Mesodermal cell (in vitro differentiated cells): ENCODE measurements at regions not wholly inside any gene's neighbourhood (a gene's known extent, or its start where the extent isn't known, plus 50 kb on each side); places are given as distances from the start of the nearest gene placed in this dataset.
"Not testable (repeated sequence)": the region's sequence is repeated elsewhere in the genome, so short reads cannot be mapped to it uniquely, and the experiment has no call there.

Source experiments
- H3K27ac ChIP-seq: 2 replicates; pipeline ENCODE4 v1.7.0; 2013; ENCODE audit warnings: mild to moderate bottlenecking, low read depth, low read length, moderate library complexity; ENCODE audit not compliant: severe bottlenecking
- H3K36me3 ChIP-seq: 2 replicates; pipeline ENCODE4 v1.7.1; 2013; ENCODE audit warnings: mild to moderate bottlenecking, low read length, moderate library complexity; ENCODE audit not compliant: control insufficient read depth, insufficient read depth
- H3K4me1 ChIP-seq: one replicate; pipeline ENCODE4 v1.7.1; 2013; ENCODE audit warnings: mild to moderate bottlenecking, low read length; ENCODE audit not compliant: insufficient read depth, control insufficient read depth, poor library complexity, severe bottlenecking
- H3K4me3 ChIP-seq: 2 replicates; pipeline ENCODE4 v1.7.0; 2013; ENCODE audit warnings: low read length, control low read depth, mild to moderate bottlenecking; ENCODE audit not compliant: insufficient read depth, poor library complexity, severe bottlenecking; ENCODE audit errors: extremely low read depth
- H3K9me3 ChIP-seq: 2 replicates; pipeline ENCODE4 v1.7.1; 2013; ENCODE audit warnings: mild to moderate bottlenecking, low read length, moderate library complexity; ENCODE audit not compliant: control insufficient read depth
- WGBS, 2 experiments: methylation state at CpG; one replicate each; pipeline ENCODE4 v1.1.5; 2013; ENCODE audit warnings: missing lambda C conversion rate in 2 of 2; ENCODE audit not compliant: insufficient coverage in 2 of 2; 5-methylcytosine and 5-hydroxymethylcytosine counted together

GRCh38 chr14:104301731-104302460 is 163.5 kb downstream of the KIF26A start:
- Histone ChIP-seq H3K4me3 (no peak overlapping the region), H3K27ac (no peak overlapping the region), H3K36me3 (no peaks in the 10 kb centered on the region), H3K9me3 (no peaks in the 10 kb centered on the region), H3K4me1 (no peaks in the 10 kb centered on the region)
- 89 to 91% methylated on average over 19 to 25 of the region's 29 CpGs for WGBS, 2 experiments

- Histone ChIP-seq H3K9me3 (no peaks in the 10 kb centered on the region), H3K4me3 (no peak overlapping the region), H3K36me3 (no peaks in the 10 kb centered on the region), H3K4me1 (no peaks in the 10 kb centered on the region), H3K27ac (no peak overlapping the region)
- 83 to 85% methylated on average over 12 to 13 of the region's 16 CpGs for WGBS, 2 experiments
Measured at GRCh38 chr14:104302794-104303405, 164.5 kb downstream of the KIF26A start.

DNA sequence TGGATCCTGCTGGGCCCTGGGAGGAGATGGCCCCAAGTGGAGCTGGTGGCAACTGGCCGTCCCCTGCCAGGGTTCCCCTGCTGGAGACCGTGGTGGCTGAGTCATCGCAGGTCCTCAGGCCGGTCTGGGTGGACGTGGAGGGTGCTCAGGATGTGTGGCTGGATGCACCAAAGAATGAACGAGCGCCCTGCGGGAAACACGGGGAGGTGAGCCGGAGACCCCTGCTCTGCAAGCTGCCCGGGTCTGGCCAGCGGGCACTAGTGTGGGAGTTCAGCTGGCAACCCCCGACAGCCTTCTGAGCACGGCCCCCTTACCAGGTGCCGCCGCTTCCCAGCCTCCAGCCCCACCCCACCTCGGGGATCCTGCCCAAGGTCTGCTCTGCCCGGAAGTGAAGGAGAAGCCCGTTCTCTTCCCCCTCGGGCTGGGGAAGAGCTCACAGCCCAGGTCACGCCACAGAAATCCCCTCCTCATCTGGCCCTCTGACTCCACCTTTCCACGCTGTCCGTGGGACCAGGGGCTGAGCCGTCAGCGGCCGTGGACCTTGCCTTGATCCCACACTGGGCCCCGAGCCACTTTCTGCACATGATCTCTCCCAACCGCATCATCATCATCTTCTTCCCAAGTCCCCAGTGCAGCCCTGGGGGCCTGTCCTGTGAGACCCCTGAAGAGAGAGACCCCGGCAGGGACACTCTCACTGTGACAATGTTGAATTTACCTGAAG is 165.5 kb downstream of the KIF26A start:
- WGBS, 2 experiments = 91 to 93% methylated on average over 16 to 27 of the region's 29 CpGs
- no peak overlapping the region for H3K4me3 ChIP-seq

GRCh38 chr14:104304451-104305351 is 166.3 kb downstream of the KIF26A start:
- H3K4me1 ChIP-seq = no peaks in the 10 kb centered on the region
- no peak overlapping the region for H3K27ac ChIP-seq
- WGBS, 2 experiments = 90 to 92% methylated on average over 26 of the region's 27 CpGs
- H3K36me3 ChIP-seq = no peaks in the 10 kb centered on the region
- H3K9me3 ChIP-seq = no peaks in the 10 kb centered on the region
- H3K4me3 ChIP-seq = no peak overlapping the region

More for the DNA sequence above, 165.5 kb downstream of the KIF26A start:
- Histone ChIP-seq H3K4me1 (no peaks in the 10 kb centered on the region), H3K9me3 (no peaks in the 10 kb centered on the region), H3K27ac (no peak overlapping the region), H3K36me3 (no peaks in the 10 kb centered on the region)

DNA sequence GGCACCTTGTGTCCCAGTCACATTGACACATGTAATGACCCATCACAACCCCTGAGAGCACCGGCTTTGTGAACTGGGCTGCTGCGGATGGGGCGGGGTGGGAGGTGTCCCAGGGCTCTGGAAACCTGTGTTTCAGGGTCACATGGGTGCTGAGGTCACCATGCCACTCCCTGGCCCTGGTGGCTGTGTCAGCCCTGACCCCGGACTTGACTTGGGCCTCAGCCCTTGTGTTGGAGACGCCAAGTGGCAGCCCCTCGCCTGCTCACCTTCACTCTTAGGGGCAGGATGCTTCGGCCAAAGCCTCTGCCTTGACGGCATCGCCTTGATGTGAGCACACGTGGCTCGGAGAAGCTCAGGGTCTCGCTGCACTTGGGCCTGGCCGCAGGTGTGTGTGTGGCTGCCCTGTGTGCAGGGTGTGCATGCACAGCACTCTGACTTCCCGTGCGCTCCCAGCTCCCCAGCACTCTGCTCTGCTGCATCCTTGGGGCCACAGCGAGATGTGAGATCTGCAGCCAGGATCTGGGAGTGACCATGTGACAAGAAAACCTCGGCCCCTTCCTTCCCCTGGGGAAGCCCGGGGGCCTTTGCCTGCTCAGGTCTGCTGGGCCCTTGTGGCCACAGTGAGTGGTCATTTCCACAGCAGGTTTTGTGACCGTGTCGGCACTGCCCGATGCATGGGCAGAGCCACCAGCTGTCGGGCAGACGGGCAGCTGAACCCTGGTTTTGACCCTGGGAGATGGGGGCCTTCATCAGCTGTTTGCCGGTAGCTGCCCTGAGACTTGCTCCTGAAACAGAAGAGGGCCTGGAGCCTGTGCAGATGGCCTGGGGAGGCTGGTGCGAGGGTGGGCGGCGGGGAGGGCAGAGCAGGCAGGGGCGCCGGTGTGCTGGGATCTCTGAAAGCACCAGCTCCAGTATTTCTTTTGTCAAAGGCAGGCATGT is 167.4 kb downstream of the KIF26A start:
- Histone ChIP-seq H3K9me3 (no peaks in the 10 kb centered on the region), H3K36me3 (no peaks in the 10 kb centered on the region), H3K4me1 (no peaks in the 10 kb centered on the region), H3K4me3 (no peak overlapping the region), H3K27ac (no peak overlapping the region)
- WGBS, 2 experiments = 87 to 91% methylated on average over 22 to 28 of the region's 29 CpGs

DNA sequence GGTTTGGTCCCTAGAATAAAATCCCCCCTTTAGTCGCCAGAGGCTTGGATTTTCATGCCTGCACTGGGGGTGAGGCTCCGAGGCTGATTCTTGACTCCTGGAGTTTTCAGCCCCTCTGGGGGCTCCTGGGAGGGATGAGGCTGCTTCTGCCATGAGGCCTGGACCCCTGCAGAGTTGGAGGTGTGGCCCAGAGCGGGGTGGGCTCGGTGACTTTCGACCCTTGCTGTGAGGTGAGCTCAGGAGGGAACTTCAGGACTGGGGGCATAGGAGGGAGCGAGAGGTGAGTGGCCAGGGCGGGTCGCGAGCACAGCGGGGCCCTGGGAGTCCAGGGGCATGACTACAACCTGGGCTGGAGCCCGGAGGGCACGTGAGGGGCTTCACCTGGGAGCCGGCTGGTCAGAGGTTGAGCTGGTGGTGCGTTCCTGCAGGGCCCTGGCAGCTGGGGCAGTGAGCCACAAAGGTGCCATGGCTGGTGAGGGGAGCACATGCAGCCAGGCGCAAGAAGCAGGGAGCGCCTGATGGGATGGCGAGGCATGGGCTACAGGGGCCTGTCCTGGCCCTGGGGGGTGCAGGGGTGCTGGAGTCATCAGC is 168.2 kb downstream of the KIF26A start:
- Histone ChIP-seq H3K4me1 (no peaks in the 10 kb centered on the region), H3K36me3 (no peaks in the 10 kb centered on the region), H3K4me3 (no peak overlapping the region), H3K27ac (no peak overlapping the region), H3K9me3 (peaks cover 4% of the 10 kb centered on the region)
- 82% methylated on average over 16 to 17 of the region's 17 CpGs for WGBS, 2 experiments

GRCh38 chr14:104307246-104307626 is 168.8 kb downstream of the KIF26A start:
- WGBS, 2 experiments = 76 to 83% methylated on average over 6 to 7 of the region's 7 CpGs
- H3K4me1 ChIP-seq = no peaks in the 10 kb centered on the region
- H3K36me3 ChIP-seq = no peaks in the 10 kb centered on the region

GRCh38 chr14:104307627-104308401 is 169.4 kb downstream of the KIF26A start:
- no peaks in the 10 kb centered on the region for H3K36me3 ChIP-seq
- WGBS, 2 experiments = 92 to 93% methylated on average over 19 to 25 of the region's 25 CpGs

More at GRCh38 chr14:104307246-104307626, 168.8 kb downstream of the KIF26A start:
- Histone ChIP-seq H3K4me3 (no peak overlapping the region), H3K27ac (no peak overlapping the region), H3K9me3 (peaks cover 4% of the 10 kb centered on the region)

DNA sequence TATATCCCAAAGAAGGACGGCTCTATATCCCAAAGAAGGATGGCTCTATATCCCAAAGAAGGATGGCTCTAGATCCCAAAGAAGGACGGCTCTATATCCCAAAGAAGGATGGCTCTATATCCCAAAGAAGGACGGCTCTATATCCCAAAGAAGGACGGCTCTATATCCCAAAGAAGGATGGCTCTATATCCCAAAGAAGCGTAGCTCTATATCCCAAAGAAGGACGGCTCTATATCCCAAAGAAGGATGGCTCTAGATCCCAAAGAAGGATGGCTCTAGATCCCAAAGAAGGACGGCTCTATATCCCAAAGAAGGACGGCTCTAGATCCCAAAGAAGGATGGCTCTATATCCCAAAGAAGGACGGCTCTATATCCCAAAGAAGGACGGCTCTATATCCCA is 170.1 kb downstream of the KIF26A start:
- H3K4me1 ChIP-seq, H3K9me3 ChIP-seq, H3K27ac ChIP-seq, H3K36me3 ChIP-seq, H3K4me3 ChIP-seq: not testable (repeated sequence)
- WGBS, 2 experiments = 84 to 88% methylated on average over 5 of the region's 10 CpGs

More at GRCh38 chr14:104307627-104308401, 169.4 kb downstream of the KIF26A start:
- H3K9me3 ChIP-seq = peaks cover 4% of the 10 kb centered on the region
- H3K27ac ChIP-seq = no peak overlapping the region
- H3K4me3 ChIP-seq = no peak overlapping the region
- H3K4me1 ChIP-seq = no peaks in the 10 kb centered on the region
